C4-2B (cell line): ENCODE measurements at regions not wholly inside any gene's neighbourhood (a gene's known extent, or its start where the extent isn't known, plus 50 kb on each side); places are given as distances from the start of the nearest gene placed in this dataset.

Source experiments
- ZFX ChIP-seq: fragments of 450-650 bp; IDR thresholded peaks from 2 replicates; pipeline ENCODE4 v1.6.1; 2017
- TF ChIP-seq, protein P1 (sequence below): fragments of 450-650 bp; conservative IDR thresholded peaks from 2 replicates; pipeline ENCODE4 v1.5.1; 2017; ENCODE audit warnings: mild to moderate bottlenecking

DNA sequence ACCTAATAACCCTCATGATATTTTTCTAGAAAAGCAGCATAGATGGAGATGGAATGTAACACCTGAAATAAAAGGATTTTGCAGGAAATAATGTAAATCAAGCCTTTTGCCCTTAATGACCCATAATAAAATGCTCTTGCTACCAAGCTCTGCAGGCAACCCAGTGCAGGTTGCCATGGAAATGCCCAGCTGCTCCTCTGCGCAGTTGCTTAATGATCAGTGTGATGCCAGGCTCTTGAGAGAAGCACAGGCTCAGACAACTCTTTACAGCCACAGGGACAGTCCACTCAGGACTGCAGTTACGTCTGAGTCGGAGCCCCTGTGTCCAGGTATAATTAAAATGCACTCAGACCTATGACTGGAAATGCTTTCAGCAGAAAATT lies 165.5 kb downstream of the LACC1 start:
- TF ChIP-seq, protein P1, sequence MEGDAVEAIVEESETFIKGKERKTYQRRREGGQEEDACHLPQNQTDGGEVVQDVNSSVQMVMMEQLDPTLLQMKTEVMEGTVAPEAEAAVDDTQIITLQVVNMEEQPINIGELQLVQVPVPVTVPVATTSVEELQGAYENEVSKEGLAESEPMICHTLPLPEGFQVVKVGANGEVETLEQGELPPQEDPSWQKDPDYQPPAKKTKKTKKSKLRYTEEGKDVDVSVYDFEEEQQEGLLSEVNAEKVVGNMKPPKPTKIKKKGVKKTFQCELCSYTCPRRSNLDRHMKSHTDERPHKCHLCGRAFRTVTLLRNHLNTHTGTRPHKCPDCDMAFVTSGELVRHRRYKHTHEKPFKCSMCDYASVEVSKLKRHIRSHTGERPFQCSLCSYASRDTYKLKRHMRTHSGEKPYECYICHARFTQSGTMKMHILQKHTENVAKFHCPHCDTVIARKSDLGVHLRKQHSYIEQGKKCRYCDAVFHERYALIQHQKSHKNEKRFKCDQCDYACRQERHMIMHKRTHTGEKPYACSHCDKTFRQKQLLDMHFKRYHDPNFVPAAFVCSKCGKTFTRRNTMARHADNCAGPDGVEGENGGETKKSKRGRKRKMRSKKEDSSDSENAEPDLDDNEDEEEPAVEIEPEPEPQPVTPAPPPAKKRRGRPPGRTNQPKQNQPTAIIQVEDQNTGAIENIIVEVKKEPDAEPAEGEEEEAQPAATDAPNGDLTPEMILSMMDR = no peak
- TF ChIP-seq ZFX = no peak
